ENCODE measurements at regions not wholly inside any gene's neighbourhood (a gene's known extent, or its start where the extent isn't known, plus 50 kb on each side); places are given as distances from the start of the nearest gene placed in this dataset.

- Histone ChIP-seq H3K4me3 (ENCODE audit: low read depth in 2 of 2, low read length in 2 of 2) (no peak overlapping the region), H3K4me1 (ENCODE audit: control insufficient read depth, insufficient read depth, low read length) (no peaks in the 10 kb centered on the region), H3K36me3 (ENCODE audit: control insufficient read depth, insufficient read depth, low read length) (no peaks in the 10 kb centered on the region), H3K27ac (ENCODE audit: low read length) (no peak overlapping the region), H3K9me3 (ENCODE audit: control insufficient read depth, insufficient read depth, low read depth, low read length) (no peaks in the 10 kb centered on the region), H3K27me3 (ENCODE audit: control insufficient read depth, insufficient read depth, low read length) (no peaks in the 10 kb centered on the region)
- POLR2A ChIA-PET = no interaction called here
- TF ChIP-seq SIN3A (IDR thresholded peaks at IDR 0.05; ENCODE audit: borderline replicate concordance, insufficient read depth, low read depth, low read length) (no peak), REST (IDR thresholded peaks at IDR 0.05; ENCODE audit: insufficient read depth in 1 of 2, low read depth in 2 of 2, low read length in 1 of 2) (no peak), TCF7L2 (IDR thresholded peaks at IDR 0.05; ENCODE audit: low read depth, low read length) (no peak), POLR2AphosphoS5 (IDR thresholded peaks at IDR 0.05; ENCODE audit: low read depth, low read length) (no peak)
- TF ChIP-seq, protein P1, sequence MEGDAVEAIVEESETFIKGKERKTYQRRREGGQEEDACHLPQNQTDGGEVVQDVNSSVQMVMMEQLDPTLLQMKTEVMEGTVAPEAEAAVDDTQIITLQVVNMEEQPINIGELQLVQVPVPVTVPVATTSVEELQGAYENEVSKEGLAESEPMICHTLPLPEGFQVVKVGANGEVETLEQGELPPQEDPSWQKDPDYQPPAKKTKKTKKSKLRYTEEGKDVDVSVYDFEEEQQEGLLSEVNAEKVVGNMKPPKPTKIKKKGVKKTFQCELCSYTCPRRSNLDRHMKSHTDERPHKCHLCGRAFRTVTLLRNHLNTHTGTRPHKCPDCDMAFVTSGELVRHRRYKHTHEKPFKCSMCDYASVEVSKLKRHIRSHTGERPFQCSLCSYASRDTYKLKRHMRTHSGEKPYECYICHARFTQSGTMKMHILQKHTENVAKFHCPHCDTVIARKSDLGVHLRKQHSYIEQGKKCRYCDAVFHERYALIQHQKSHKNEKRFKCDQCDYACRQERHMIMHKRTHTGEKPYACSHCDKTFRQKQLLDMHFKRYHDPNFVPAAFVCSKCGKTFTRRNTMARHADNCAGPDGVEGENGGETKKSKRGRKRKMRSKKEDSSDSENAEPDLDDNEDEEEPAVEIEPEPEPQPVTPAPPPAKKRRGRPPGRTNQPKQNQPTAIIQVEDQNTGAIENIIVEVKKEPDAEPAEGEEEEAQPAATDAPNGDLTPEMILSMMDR (IDR thresholded peaks at IDR 0.05) = no peak
- no TSS peak for BruUV-seq (replicated peaks)
- DNase-seq (ENCODE audit: low read depth, low spot score) (no peak), ATAC-seq (no peak)
- CTCF ChIA-PET = no interaction called here
- in situ Hi-C loops (cut with HindIII; ENCODE audit: low pct_unique_long_range_greater_than_20kb, low sequenced_read_pairs) = no loop called here
- intact Hi-C loops (cut with micrococcal nuclease; ENCODE audit: unreplicated experiment) = no loop called here
These were observed 130.1 kb upstream of the SLC44A1 start for GRCh38 chr9:105114318-105114717.

DNA sequence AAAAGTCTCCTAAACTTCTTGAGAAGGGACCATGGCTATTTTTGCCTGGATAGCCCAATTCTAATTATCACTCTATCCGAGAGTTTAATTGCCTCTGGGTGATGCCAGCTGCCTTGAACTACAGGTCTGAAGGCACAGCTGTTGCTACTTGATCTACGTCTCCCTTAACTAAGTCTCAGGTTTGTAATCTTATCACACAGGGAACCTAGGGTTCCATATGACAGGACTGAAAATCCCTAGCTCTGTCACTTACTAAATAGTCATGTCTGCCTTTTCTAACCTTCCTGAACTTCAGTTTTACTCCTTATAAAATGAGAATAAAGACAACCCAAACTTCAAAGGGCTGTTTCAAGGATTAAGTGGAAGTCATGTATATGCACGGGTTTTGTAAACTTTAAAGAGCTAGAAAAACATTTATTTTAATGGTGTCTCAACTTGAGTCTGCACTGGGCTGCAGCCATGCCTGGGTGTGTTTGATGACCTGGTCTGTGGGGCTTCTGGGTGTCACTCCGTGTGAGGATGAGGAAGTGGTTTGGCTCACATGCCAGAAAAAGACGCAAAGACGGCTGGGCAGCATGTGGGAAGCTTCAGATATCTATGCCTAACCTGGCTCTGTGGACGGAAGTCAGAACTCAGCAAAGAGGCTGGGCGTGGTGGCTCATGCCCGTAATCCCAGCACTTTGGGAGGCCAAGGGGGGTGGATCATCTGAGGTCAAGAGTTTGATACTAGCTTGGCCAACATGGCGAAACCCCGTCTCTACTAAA, 129.3 kb upstream of the SLC44A1 start:
- DNase-seq (ENCODE audit: low read depth, low spot score) (no peak), ATAC-seq (no peak)
- H3K4me1 ChIP-seq (ENCODE audit: control insufficient read depth, insufficient read depth, low read length) = no peaks in the 10 kb centered on the region
- H3K36me3 ChIP-seq (ENCODE audit: control insufficient read depth, insufficient read depth, low read length) = no peaks in the 10 kb centered on the region
- no peak overlapping the region for H3K27ac ChIP-seq (ENCODE audit: low read length)
- H3K4me3 ChIP-seq (ENCODE audit: low read depth in 2 of 2, low read length in 2 of 2) = no peak overlapping the region
- ChIA-PET POLR2A (no interaction called here), CTCF (no interaction called here)
- BruUV-seq (replicated peaks) = no TSS peak
- in situ Hi-C loops (cut with HindIII; ENCODE audit: low pct_unique_long_range_greater_than_20kb, low sequenced_read_pairs) = no loop called here
- no peaks in the 10 kb centered on the region for H3K27me3 ChIP-seq (ENCODE audit: control insufficient read depth, insufficient read depth, low read length)
- TF ChIP-seq REST (IDR thresholded peaks at IDR 0.05; ENCODE audit: insufficient read depth in 1 of 2, low read depth in 2 of 2, low read length in 1 of 2) = no peak
- TF ChIP-seq SIN3A (IDR thresholded peaks at IDR 0.05; ENCODE audit: borderline replicate concordance, insufficient read depth, low read depth, low read length) = no peak
- no peak for TF ChIP-seq TCF7L2 (IDR thresholded peaks at IDR 0.05; ENCODE audit: low read depth, low read length)
- TF ChIP-seq, protein P1 (IDR thresholded peaks at IDR 0.05) = no peak
- TF ChIP-seq POLR2AphosphoS5 (IDR thresholded peaks at IDR 0.05; ENCODE audit: low read depth, low read length) = no peak
- no peaks in the 10 kb centered on the region for H3K9me3 ChIP-seq (ENCODE audit: control insufficient read depth, insufficient read depth, low read depth, low read length)
- intact Hi-C loops (cut with micrococcal nuclease; ENCODE audit: unreplicated experiment) = no loop called here
